GM23248 (cell line): ENCODE measurements at regions not wholly inside any gene's neighbourhood (a gene's known extent, or its start where the extent isn't known, plus 50 kb on each side); places are given as distances from the start of the nearest gene placed in this dataset.

Source experiments
- EZH2 ChIP-seq: fragments of 200-600 bp; sonication (generic); IDR thresholded peaks from 2 replicates; pipeline ENCODE4 v1.6.1; 2018; ENCODE audit warnings: antibody characterized with exemption, mild to moderate bottlenecking; ENCODE audit not compliant: insufficient read depth, poor library complexity, severe bottlenecking
- EZH2phosphoT487 ChIP-seq: fragments of 200-600 bp; sonication (generic); IDR thresholded peaks from 2 replicates; pipeline ENCODE4 v1.6.1; 2018; ENCODE audit warnings: antibody characterized with exemption, moderate library complexity, mild to moderate bottlenecking, low read depth; ENCODE audit not compliant: insufficient read depth

GRCh38 chr6:126531286-126531685, 191.4 kb downstream of the CENPW start:
- no peak for TF ChIP-seq EZH2
- no peak for TF ChIP-seq EZH2phosphoT487
